GM12873 (cell line): ENCODE measurements at regions not wholly inside any gene's neighbourhood (a gene's known extent, or its start where the extent isn't known, plus 50 kb on each side); places are given as distances from the start of the nearest gene placed in this dataset.

Experiments used
- CTCF ChIP-seq: IDR thresholded peaks from 2 replicates; pipeline ENCODE4 v1.5.1; 2012; ENCODE audit warnings: low read depth, mild to moderate bottlenecking, moderate library complexity, low read length, control low read depth; ENCODE audit not compliant: insufficient read depth; ENCODE audit errors: missing control alignments

- no peak for TF ChIP-seq CTCF
These were observed 208.3 kb downstream of the PIK3C3 start for GRCh38 chr18:42163321-42163720.

GRCh38 chr18:42164556-42164955, 209.5 kb downstream of the PIK3C3 start:
- TF ChIP-seq CTCF: no peak

GRCh38 chr18:42165922-42166513, 211.0 kb downstream of the PIK3C3 start:
- no peak for TF ChIP-seq CTCF

- no peak for TF ChIP-seq CTCF
These were observed 213.5 kb downstream of the PIK3C3 start for GRCh38 chr18:42168487-42168886.

GRCh38 chr18:42168907-42169306, 213.9 kb downstream of the PIK3C3 start:
- no peak for TF ChIP-seq CTCF

GRCh38 chr18:42174909-42175308, 219.9 kb downstream of the PIK3C3 start:
- no peak for TF ChIP-seq CTCF

GRCh38 chr18:42176599-42176998, 221.6 kb downstream of the PIK3C3 start:
- TF ChIP-seq CTCF: no peak
